DND-41 (cell line): ENCODE measurements at regions not wholly inside any gene's neighbourhood (a gene's known extent, or its start where the extent isn't known, plus 50 kb on each side); places are given as distances from the start of the nearest gene placed in this dataset.

Experiments used
- ATAC-seq: fragments of 200-7000 bp; cut with Tn5 transposase; 3 replicates; pipeline ENCODE4 v1.9.1; 2021; ENCODE audit warnings: low read depth; ENCODE audit not compliant: insufficient read depth
- DNase-seq: peaks from one replicate; pipeline ENCODE4 v3.0.0-alpha.2; 2020
- H2AFZ ChIP-seq: 2 replicates; pipeline ENCODE4 v1.6.0; 2012; ENCODE audit warnings: low read depth, low read length
- H3K27ac ChIP-seq: 2 replicates; pipeline ENCODE4 v1.5.1; 2012; ENCODE audit warnings: low read length, inconsistent platforms
- H3K27me3 ChIP-seq: fragments of 200-600 bp; sonication (generic); 2 replicates; pipeline ENCODE4 v1.6.0; 2012; ENCODE audit warnings: low read length, mild to moderate bottlenecking, inconsistent platforms; ENCODE audit not compliant: insufficient read depth, poor library complexity
- H3K36me3 ChIP-seq: 2 replicates; pipeline ENCODE4 v1.5.1; 2012; ENCODE audit warnings: low read length, inconsistent platforms; ENCODE audit not compliant: insufficient read depth
- H3K4me1 ChIP-seq: 2 replicates; pipeline ENCODE4 v1.5.1; 2012; ENCODE audit warnings: mild to moderate bottlenecking, low read length; ENCODE audit not compliant: insufficient read depth
- H3K4me2 ChIP-seq: 2 replicates; pipeline ENCODE4 v1.6.0; 2012; ENCODE audit warnings: mild to moderate bottlenecking, moderate library complexity, low read length, inconsistent platforms; ENCODE audit not compliant: insufficient read depth
- H3K4me3 ChIP-seq, 2 experiments: fragments of 200-600 bp in 1 of 2; shearing (Covaris generic) in 1 of 2; 2 replicates each; pipeline ENCODE4 v1.5.1; 2012 to 2016; ENCODE audit warnings: inconsistent platforms in 2 of 2, low read length in 2 of 2, mild to moderate bottlenecking in 2 of 2, low read depth in 1 of 2, moderate library complexity in 1 of 2
- H3K79me2 ChIP-seq: 2 replicates; pipeline ENCODE4 v1.6.0; 2012; ENCODE audit warnings: low read length, inconsistent platforms; ENCODE audit not compliant: insufficient read depth
- H3K9ac ChIP-seq: 2 replicates; pipeline ENCODE4 v1.6.0; 2012; ENCODE audit warnings: low read depth, mild to moderate bottlenecking, inconsistent platforms, low read length, moderate library complexity
- H3K9me3 ChIP-seq: 2 replicates; pipeline ENCODE4 v1.5.1; 2012; ENCODE audit warnings: low read length, moderate library complexity, mild to moderate bottlenecking, inconsistent platforms; ENCODE audit not compliant: insufficient read depth, severe bottlenecking
- H4K20me1 ChIP-seq: 2 replicates; pipeline ENCODE4 v1.6.0; 2012; ENCODE audit warnings: low read length; ENCODE audit not compliant: insufficient read depth
- EZH2 ChIP-seq: IDR thresholded peaks from 3 replicates; pipeline ENCODE4 v1.6.1; 2012; ENCODE audit warnings: borderline replicate concordance, low read depth, mild to moderate bottlenecking, moderate library complexity, low read length, inconsistent platforms; ENCODE audit not compliant: severe bottlenecking
- TF ChIP-seq, protein P1 (sequence below): IDR thresholded peaks from 2 replicates; pipeline ENCODE4 v1.5.1; 2012; ENCODE audit warnings: borderline replicate concordance, low read length, moderate library complexity, mild to moderate bottlenecking; ENCODE audit not compliant: poor library complexity, severe bottlenecking; ENCODE audit errors: extremely low read depth

DNA sequence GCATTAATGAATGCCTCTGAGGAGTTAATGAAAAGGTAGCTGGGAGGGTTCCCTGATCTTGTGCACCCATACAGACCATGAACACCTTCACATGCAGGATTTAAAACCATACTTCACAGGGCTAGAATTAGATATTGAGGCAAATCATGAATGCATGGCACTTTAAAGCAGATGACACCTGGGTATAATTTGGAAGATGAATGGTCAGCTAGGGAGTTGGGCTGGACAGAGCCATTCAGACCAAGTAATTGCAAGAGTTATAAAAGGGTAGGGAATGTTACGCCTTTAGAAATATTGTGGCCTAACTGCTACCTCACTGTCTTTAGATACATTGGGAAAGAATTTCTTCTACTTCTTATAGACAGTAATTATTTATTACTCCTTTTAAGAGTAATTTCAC lies 89.1 kb upstream of the ZNF827 start:
- H3K4me1 ChIP-seq = no peaks in the 10 kb centered on the region
- H4K20me1 ChIP-seq = no peaks in the 10 kb centered on the region
- TF ChIP-seq, protein P1, sequence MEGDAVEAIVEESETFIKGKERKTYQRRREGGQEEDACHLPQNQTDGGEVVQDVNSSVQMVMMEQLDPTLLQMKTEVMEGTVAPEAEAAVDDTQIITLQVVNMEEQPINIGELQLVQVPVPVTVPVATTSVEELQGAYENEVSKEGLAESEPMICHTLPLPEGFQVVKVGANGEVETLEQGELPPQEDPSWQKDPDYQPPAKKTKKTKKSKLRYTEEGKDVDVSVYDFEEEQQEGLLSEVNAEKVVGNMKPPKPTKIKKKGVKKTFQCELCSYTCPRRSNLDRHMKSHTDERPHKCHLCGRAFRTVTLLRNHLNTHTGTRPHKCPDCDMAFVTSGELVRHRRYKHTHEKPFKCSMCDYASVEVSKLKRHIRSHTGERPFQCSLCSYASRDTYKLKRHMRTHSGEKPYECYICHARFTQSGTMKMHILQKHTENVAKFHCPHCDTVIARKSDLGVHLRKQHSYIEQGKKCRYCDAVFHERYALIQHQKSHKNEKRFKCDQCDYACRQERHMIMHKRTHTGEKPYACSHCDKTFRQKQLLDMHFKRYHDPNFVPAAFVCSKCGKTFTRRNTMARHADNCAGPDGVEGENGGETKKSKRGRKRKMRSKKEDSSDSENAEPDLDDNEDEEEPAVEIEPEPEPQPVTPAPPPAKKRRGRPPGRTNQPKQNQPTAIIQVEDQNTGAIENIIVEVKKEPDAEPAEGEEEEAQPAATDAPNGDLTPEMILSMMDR = no peak
- no peak for TF ChIP-seq EZH2
- H2AFZ ChIP-seq = no peak overlapping the region
- H3K27ac ChIP-seq = no peak overlapping the region
- H3K36me3 ChIP-seq = no peaks in the 10 kb centered on the region
- H3K4me3 ChIP-seq = no peak overlapping the region
- H3K4me2 ChIP-seq = no peak overlapping the region
- no peaks in the 10 kb centered on the region for H3K27me3 ChIP-seq
- DNase-seq (no peak), ATAC-seq (no peak)
- H3K79me2 ChIP-seq = no peaks in the 10 kb centered on the region
- H3K9me3 ChIP-seq = no peaks in the 10 kb centered on the region
- no peak overlapping the region for H3K9ac ChIP-seq

DNA sequence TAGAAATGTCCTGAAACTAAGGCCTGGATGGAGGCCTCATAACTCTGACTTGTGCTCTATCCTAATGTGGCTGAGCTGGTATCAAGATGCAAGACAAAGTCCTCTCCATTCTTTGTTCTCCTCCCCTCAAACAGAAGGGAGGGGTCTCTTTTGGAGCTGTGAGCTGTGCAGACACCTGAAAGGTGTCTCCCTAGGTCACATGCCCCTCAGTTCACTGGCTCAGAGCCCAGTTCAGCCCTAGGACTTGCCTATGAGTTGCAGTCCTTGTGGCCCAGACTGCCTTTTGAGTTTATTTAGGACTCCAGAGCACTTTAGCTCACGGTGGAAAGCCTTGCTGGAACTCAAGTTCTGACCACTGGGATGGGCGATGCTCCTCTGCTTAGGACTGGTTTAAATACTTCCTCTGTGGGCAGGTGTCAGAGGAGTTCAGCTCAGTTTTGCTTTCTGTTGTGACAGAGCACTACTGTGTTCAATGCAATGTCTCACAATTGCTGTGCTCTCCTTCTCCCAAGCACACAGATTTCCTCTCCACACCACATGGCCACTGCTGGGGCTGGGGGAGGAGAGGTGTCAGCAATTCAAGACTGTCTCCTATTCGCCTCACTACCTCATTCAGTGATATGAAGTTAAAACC lies 84.8 kb upstream of the ZNF827 start:
- H2AFZ ChIP-seq = no peak overlapping the region
- no peaks in the 10 kb centered on the region for H3K79me2 ChIP-seq
- no peaks in the 10 kb centered on the region for H3K4me1 ChIP-seq
- no peak overlapping the region for H3K9ac ChIP-seq
- no peaks in the 10 kb centered on the region for H3K36me3 ChIP-seq
- H3K4me2 ChIP-seq = no peak overlapping the region
- DNase-seq (no peak), ATAC-seq (no peak)
- H3K27ac ChIP-seq = no peak overlapping the region
- no peak overlapping the region for H3K4me3 ChIP-seq
- H4K20me1 ChIP-seq = no peaks in the 10 kb centered on the region
- TF ChIP-seq EZH2 = no peak
- TF ChIP-seq, protein P1 = no peak
- H3K9me3 ChIP-seq = no peaks in the 10 kb centered on the region
- no peaks in the 10 kb centered on the region for H3K27me3 ChIP-seq

DNA sequence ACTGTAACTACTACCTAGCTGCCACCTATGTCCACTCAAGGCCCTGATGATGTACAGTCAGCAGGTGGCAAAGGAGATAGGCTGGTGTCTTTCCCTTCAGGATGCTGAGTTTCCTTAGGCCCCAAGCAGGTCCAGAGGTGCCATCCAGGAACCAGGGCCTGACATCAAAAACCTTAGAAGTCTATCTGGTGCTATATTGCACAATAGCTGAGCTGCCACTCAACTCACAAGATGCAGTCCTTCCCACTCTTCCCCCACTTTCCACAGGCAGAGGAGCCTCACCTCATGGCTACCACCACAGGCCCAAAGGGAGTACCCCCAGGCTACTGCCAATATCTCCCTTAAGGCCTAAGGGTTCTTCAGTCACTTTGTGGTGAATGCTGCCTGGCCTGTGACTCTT lies 83.9 kb upstream of the ZNF827 start:
- H3K27ac ChIP-seq = no peak overlapping the region
- no peaks in the 10 kb centered on the region for H3K36me3 ChIP-seq
- no peak overlapping the region for H3K4me3 ChIP-seq
- no peak overlapping the region for H3K9ac ChIP-seq
- H4K20me1 ChIP-seq = no peaks in the 10 kb centered on the region
- no peaks in the 10 kb centered on the region for H3K4me1 ChIP-seq
- H3K4me2 ChIP-seq = no peak overlapping the region
- TF ChIP-seq EZH2 = no peak
- TF ChIP-seq, protein P1 = no peak
- no peaks in the 10 kb centered on the region for H3K9me3 ChIP-seq
- ATAC-seq (no peak), DNase-seq (no peak)
- no peaks in the 10 kb centered on the region for H3K79me2 ChIP-seq
- H3K27me3 ChIP-seq = no peaks in the 10 kb centered on the region
- H2AFZ ChIP-seq = no peak overlapping the region

DNA sequence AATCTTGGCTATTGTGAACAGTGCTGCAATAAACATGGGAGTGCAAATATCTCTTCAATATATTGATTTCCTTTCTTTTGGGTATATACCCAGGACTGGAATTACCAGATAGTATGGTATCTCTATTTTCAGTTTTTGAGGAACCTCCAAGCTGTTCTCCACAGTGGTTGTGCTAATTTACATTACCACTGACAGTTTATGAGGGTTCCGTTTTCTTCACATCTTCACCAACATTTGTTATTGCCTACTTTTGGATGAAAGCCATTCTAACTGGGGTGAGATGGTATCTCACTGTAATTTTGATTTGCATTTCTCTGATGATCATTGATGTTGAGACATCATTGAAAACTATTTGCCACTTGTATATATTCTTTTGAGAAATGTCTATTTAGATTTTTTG lies 79.6 kb upstream of the ZNF827 start:
- no peaks in the 10 kb centered on the region for H3K9me3 ChIP-seq
- H3K4me2 ChIP-seq = no peak overlapping the region
- H3K4me1 ChIP-seq = no peaks in the 10 kb centered on the region
- no peaks in the 10 kb centered on the region for H3K79me2 ChIP-seq
- H3K27me3 ChIP-seq = no peaks in the 10 kb centered on the region
- H2AFZ ChIP-seq = no peak overlapping the region
- H3K4me3 ChIP-seq = no peak overlapping the region
- no peak overlapping the region for H3K27ac ChIP-seq
- DNase-seq (no peak), ATAC-seq (no peak)
- H3K36me3 ChIP-seq = no peaks in the 10 kb centered on the region
- no peak for TF ChIP-seq EZH2
- TF ChIP-seq, protein P1 = no peak
- H4K20me1 ChIP-seq = no peaks in the 10 kb centered on the region
- H3K9ac ChIP-seq = no peak overlapping the region
